ENCODE measurements at regions not wholly inside any gene's neighbourhood (a gene's known extent, or its start where the extent isn't known, plus 50 kb on each side); places are given as distances from the start of the nearest gene placed in this dataset.

- TF ChIP-seq, protein P1, sequence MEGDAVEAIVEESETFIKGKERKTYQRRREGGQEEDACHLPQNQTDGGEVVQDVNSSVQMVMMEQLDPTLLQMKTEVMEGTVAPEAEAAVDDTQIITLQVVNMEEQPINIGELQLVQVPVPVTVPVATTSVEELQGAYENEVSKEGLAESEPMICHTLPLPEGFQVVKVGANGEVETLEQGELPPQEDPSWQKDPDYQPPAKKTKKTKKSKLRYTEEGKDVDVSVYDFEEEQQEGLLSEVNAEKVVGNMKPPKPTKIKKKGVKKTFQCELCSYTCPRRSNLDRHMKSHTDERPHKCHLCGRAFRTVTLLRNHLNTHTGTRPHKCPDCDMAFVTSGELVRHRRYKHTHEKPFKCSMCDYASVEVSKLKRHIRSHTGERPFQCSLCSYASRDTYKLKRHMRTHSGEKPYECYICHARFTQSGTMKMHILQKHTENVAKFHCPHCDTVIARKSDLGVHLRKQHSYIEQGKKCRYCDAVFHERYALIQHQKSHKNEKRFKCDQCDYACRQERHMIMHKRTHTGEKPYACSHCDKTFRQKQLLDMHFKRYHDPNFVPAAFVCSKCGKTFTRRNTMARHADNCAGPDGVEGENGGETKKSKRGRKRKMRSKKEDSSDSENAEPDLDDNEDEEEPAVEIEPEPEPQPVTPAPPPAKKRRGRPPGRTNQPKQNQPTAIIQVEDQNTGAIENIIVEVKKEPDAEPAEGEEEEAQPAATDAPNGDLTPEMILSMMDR (IDR thresholded peaks at IDR 0.05; ENCODE audit: extremely low read depth, insufficient read depth, missing control alignments): no peak
- DNase-seq (ENCODE audit: low spot score): no peak
- in situ Hi-C loops (cut with MboI; ENCODE audit: low pct_unique_long_range_greater_than_20kb, low sequenced_read_pairs, unreplicated experiment): no loop called here
Observed at GRCh38 chr12:67073336-67073735, 195.8 kb upstream of the CAND1 start.

GRCh38 chr12:67074072-67074471, 195.1 kb upstream of the CAND1 start:
- no peak for DNase-seq (ENCODE audit: low spot score)
- TF ChIP-seq, protein P1 (IDR thresholded peaks at IDR 0.05; ENCODE audit: extremely low read depth, insufficient read depth, missing control alignments): no peak
- in situ Hi-C loops (cut with MboI; ENCODE audit: low pct_unique_long_range_greater_than_20kb, low sequenced_read_pairs, unreplicated experiment): no loop called here

- DNase-seq (ENCODE audit: low spot score): no peak
- TF ChIP-seq, protein P1 (IDR thresholded peaks at IDR 0.05; ENCODE audit: extremely low read depth, insufficient read depth, missing control alignments): no peak
- in situ Hi-C loops (cut with MboI; ENCODE audit: low pct_unique_long_range_greater_than_20kb, low sequenced_read_pairs, unreplicated experiment): no loop called here
Observed at GRCh38 chr12:67077617-67078016, 191.5 kb upstream of the CAND1 start.

GRCh38 chr12:67078957-67079356, 190.2 kb upstream of the CAND1 start:
- no peak for DNase-seq (ENCODE audit: low spot score)
- TF ChIP-seq, protein P1 (IDR thresholded peaks at IDR 0.05; ENCODE audit: extremely low read depth, insufficient read depth, missing control alignments): no peak
- in situ Hi-C loops (cut with MboI; ENCODE audit: low pct_unique_long_range_greater_than_20kb, low sequenced_read_pairs, unreplicated experiment): no loop called here

GRCh38 chr12:67080637-67081036, 188.5 kb upstream of the CAND1 start:
- in situ Hi-C loops (cut with MboI; ENCODE audit: low pct_unique_long_range_greater_than_20kb, low sequenced_read_pairs, unreplicated experiment): no loop called here
- DNase-seq (ENCODE audit: low spot score): no peak
- TF ChIP-seq, protein P1 (IDR thresholded peaks at IDR 0.05; ENCODE audit: extremely low read depth, insufficient read depth, missing control alignments): no peak

- DNase-seq (ENCODE audit: low spot score): no peak
- in situ Hi-C loops (cut with MboI; ENCODE audit: low pct_unique_long_range_greater_than_20kb, low sequenced_read_pairs, unreplicated experiment): no loop called here
Observed at GRCh38 chr12:67082221-67082620, 186.9 kb upstream of the CAND1 start.

More at GRCh38 chr12:67082221-67082620, 186.9 kb upstream of the CAND1 start:
- TF ChIP-seq, protein P1 (IDR thresholded peaks at IDR 0.05; ENCODE audit: extremely low read depth, insufficient read depth, missing control alignments): no peak
